HepG2 (cell line): ENCODE measurements at regions not wholly inside any gene's neighbourhood (a gene's known extent, or its start where the extent isn't known, plus 50 kb on each side); places are given as distances from the start of the nearest gene placed in this dataset.

Experiments used
- ATAC-seq: fragments of 200-7000 bp; cut with Tn5 transposase; 3 replicates; pipeline ENCODE4 v1.9.1; 2020; ENCODE audit warnings: mild to moderate bottlenecking, moderate library complexity
- BruUV-seq: library from RNA; stranded (reverse); fragments of 400-500 nt; replicated peaks from 2 replicates; lab custom pipeline; 2021; lab: Mats Ljungman, UMichigan
- CTCF ChIA-PET: fragments of 300-600 bp; formaldehyde crosslinking; extraction: SDS; loops from one replicate; lab custom pipeline; 2021; ENCODE audit warnings: low total read pairs, inconsistent platforms, low intra/inter-chr PET ratio; lab: Yijun Ruan, JAX
- POLR2A ChIA-PET: fragments of 350-600 bp; sonication (Branson Sonifier 250); formaldehyde crosslinking; loops from one replicate; lab custom pipeline; 2020; ENCODE audit warnings: antibody characterized with exemption, inconsistent platforms; lab: Yijun Ruan, JAX
- DNase-seq: peaks from one replicate; pipeline ENCODE4 v3.0.0-alpha.2; 2015; ENCODE audit warnings: low spot score
- FAIRE-seq: peaks from 3 replicates; lab custom pipeline; 2011; peaks lifted over from hg19 to GRCh38; lab: Jason Lieb, UNC
- H2AFZ ChIP-seq: one replicate; pipeline ENCODE4 v1.6.1; 2011; ENCODE audit warnings: low read length, inconsistent platforms
- H3K27ac ChIP-seq: fragments of 300-600 bp; 3 replicates; pipeline ENCODE4 v1.8.0; 2011; ENCODE audit warnings: mixed run types, mild to moderate bottlenecking, mixed read lengths, low read length, inconsistent platforms; ENCODE audit not compliant: insufficient read depth; ENCODE audit errors: extremely low read length
- H3K27me3 ChIP-seq, 2 experiments: fragments of 200-600 bp in 1 of 2; 2 replicates in 1 of 2; 3 replicates in 1 of 2; pipeline versions ENCODE4 v1.6.0 to v1.8.0; 2011; ENCODE audit warnings: low read length in 2 of 2, mild to moderate bottlenecking in 2 of 2, moderate library complexity in 2 of 2, inconsistent platforms in 1 of 2; ENCODE audit not compliant: insufficient read depth in 2 of 2, control insufficient read depth in 1 of 2
- H3K36me3 ChIP-seq, 2 experiments: fragments of 200-600 bp in 1 of 2; replicated peaks in 1 of 2; 2 replicates in 1 of 2; 3 replicates in 1 of 2; pipeline versions ENCODE4 v1.5.1 to v1.8.0; 2011; ENCODE audit warnings: low read length in 2 of 2, inconsistent platforms in 1 of 2; ENCODE audit not compliant: insufficient read depth in 2 of 2, control insufficient read depth in 1 of 2
- H3K4me1 ChIP-seq: 2 replicates; pipeline ENCODE4 v1.5.1; 2012; ENCODE audit warnings: low read length, inconsistent platforms; ENCODE audit not compliant: insufficient read depth
- H3K4me2 ChIP-seq: 2 replicates; pipeline ENCODE4 v1.6.0; 2011; ENCODE audit warnings: low read depth, low read length, inconsistent platforms
- H3K4me3 ChIP-seq, 3 experiments: fragments of 200-600 bp in 1 of 3; sonication (generic), shearing (Covaris generic) in 1 of 3; replicated peaks in 1 of 3; 2 replicates each; pipeline ENCODE4 v1.5.1; 2011 to 2016; ENCODE audit warnings: low read length in 3 of 3, inconsistent platforms in 2 of 3, low read depth in 2 of 3, mild to moderate bottlenecking in 2 of 3, control low read depth in 1 of 3, mixed read lengths in 1 of 3; ENCODE audit not compliant: insufficient read depth in 1 of 3
- H3K79me2 ChIP-seq: one replicate; pipeline ENCODE4 v1.6.1; 2011; ENCODE audit warnings: low read length, inconsistent platforms; ENCODE audit not compliant: insufficient read depth
- H3K9ac ChIP-seq: 2 replicates; pipeline ENCODE4 v1.6.0; 2011; ENCODE audit warnings: mild to moderate bottlenecking, low read depth, low read length, inconsistent platforms; ENCODE audit not compliant: insufficient read depth
- H3K9me3 ChIP-seq: 2 replicates; pipeline ENCODE4 v1.5.1; 2012; ENCODE audit warnings: mild to moderate bottlenecking, low read length
- H4K20me1 ChIP-seq: 2 replicates; pipeline ENCODE4 v1.6.0; 2011; ENCODE audit warnings: inconsistent platforms, mild to moderate bottlenecking, low read length, moderate library complexity; ENCODE audit not compliant: insufficient read depth
- ARNTL ChIP-seq: sonication (generic); formaldehyde crosslinking; IDR thresholded peaks from 2 replicates; pipeline ENCODE4 v1.4.0; 2020; ENCODE audit warnings: mild to moderate bottlenecking, missing genetic modification reagents
- CBX1 ChIP-seq: IDR thresholded peaks from one replicate; pipeline ENCODE4 v1.6.1; 2016; ENCODE audit warnings: antibody characterized with exemption, low read depth
- JDP2 ChIP-seq: sonication (generic); formaldehyde crosslinking; IDR thresholded peaks from 2 replicates; pipeline ENCODE4 v1.8.1; 2022; ENCODE audit warnings: missing genetic modification reagents, borderline replicate concordance
- NR2F1 ChIP-seq, 2 experiments: fragments of 450-650 bp in 1 of 2; formaldehyde crosslinking in 1 of 2; IDR thresholded peaks; 2 replicates each; pipeline versions ENCODE4 v1.5.0 to v1.6.1; 2016 to 2020; ENCODE audit warnings: mild to moderate bottlenecking in 1 of 2, missing compliant biosample characterization in 1 of 2, missing genetic modification reagents in 1 of 2, moderate library complexity in 1 of 2
- SALL2 ChIP-seq: sonication (generic); formaldehyde crosslinking; IDR thresholded peaks from 2 replicates; pipeline ENCODE4 v1.8.1; 2023; ENCODE audit warnings: mild to moderate bottlenecking, missing genetic modification reagents, inconsistent platforms
- TEAD3 ChIP-seq: optimal IDR thresholded peaks from 2 replicates; pipeline ENCODE3; 2016; ENCODE audit warnings: borderline replicate concordance
- ZNF496 ChIP-seq: sonication (generic); formaldehyde crosslinking; IDR thresholded peaks from 2 replicates; pipeline ENCODE4 v1.8.1; 2023; ENCODE audit warnings: mild to moderate bottlenecking, moderate library complexity, missing genetic modification reagents; ENCODE audit not compliant: insufficient replicate concordance
- ZNF547 ChIP-seq: sonication (generic); formaldehyde crosslinking; IDR thresholded peaks from 2 replicates; pipeline ENCODE4 v1.5.1; 2020; ENCODE audit warnings: mild to moderate bottlenecking, missing genetic modification reagents
- ZNF816 ChIP-seq: sonication (generic); formaldehyde crosslinking; IDR thresholded peaks from 2 replicates; pipeline ENCODE4 v1.8.0; 2022; ENCODE audit warnings: missing genetic modification reagents, mild to moderate bottlenecking, borderline replicate concordance
- WGBS: methylation state at CpG from one replicate; pipeline ENCODE4 v1.1.6; 2017; ENCODE audit warnings: low lambda C conversion rate; 5-methylcytosine and 5-hydroxymethylcytosine counted together
- in situ Hi-C: cut with HindIII; loops from 2 replicates; pipeline ENCODE4 v1.10.0; 2017; ENCODE audit warnings: low pct_unique_long_range_greater_than_20kb; ENCODE audit not compliant: extremely low pct_ligation_motif_present
- intact Hi-C: fragments of 100-400 bp; cut with micrococcal nuclease; formaldehyde crosslinking; loops from one replicate; pipeline ENCODE4 v1.10.0; 2022; ENCODE audit not compliant: unreplicated experiment
- TF ChIP-seq, protein P1 (sequence below), 2 experiments: sonication (generic) in 1 of 2; formaldehyde crosslinking in 1 of 2; IDR thresholded peaks; 2 replicates each; pipeline versions ENCODE4 v1.5.1 to v1.6.1; 2011 to 2020; ENCODE audit warnings: borderline replicate concordance in 1 of 2, low read depth in 1 of 2, low read length in 1 of 2, mild to moderate bottlenecking in 1 of 2, missing genetic modification reagents in 1 of 2, moderate library complexity in 1 of 2

DNA sequence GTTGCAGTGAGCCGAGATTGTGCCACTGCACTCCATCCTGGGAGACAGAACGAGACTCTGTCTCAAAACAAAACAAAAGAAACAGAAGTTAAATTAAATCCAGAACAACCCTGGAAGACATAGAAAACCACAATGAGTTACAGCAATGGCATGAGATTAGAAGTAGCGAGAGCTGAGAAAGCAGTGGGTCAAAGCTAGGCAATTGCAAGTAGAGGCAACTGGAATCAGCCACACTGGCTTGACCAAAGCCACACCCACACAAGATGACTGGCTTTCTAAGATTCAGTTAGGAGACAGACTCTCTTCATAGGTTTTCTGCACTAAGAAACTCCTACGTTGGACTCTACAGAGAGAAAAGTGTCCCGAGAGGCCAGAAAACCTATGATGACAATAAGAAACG lies 443.0 kb downstream of the GPM6A start:
- peaks cover 15% of the 10 kb centered on the region; the same call in 1 of the 2 replicates for H3K9me3 ChIP-seq
- in situ Hi-C loops (no loop called here), intact Hi-C loops (no loop called here)
- TF ChIP-seq ZNF547 (no peak), ARNTL (CRISPR knock-in tag) (no peak), ZNF816 (CRISPR knock-in tag) (no peak), NR2F1 (CRISPR knock-in tag; IDR thresholded peaks at IDR 0.05) (no peak), SALL2 (no peak), CBX1 (no peak), JDP2 (CRISPR knock-in tag) (no peak), TEAD3 (CRISPR knock-in tag) (no peak), ZNF496 (CRISPR knock-in tag) (no peak)
- TF ChIP-seq, protein P1, sequence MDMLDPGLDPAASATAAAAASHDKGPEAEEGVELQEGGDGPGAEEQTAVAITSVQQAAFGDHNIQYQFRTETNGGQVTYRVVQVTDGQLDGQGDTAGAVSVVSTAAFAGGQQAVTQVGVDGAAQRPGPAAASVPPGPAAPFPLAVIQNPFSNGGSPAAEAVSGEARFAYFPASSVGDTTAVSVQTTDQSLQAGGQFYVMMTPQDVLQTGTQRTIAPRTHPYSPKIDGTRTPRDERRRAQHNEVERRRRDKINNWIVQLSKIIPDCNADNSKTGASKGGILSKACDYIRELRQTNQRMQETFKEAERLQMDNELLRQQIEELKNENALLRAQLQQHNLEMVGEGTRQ (IDR thresholded peaks at IDR 0.05; ENCODE audit: low read depth, low read length) = no peak
- TF ChIP-seq, protein P1 (CRISPR knock-in tag; IDR thresholded peaks at IDR 0.05; ENCODE audit: borderline replicate concordance) = no peak
- H2AFZ ChIP-seq = no peak overlapping the region
- 3% methylated on average over 6 of the region's 6 CpGs for WGBS
- no peaks in the 10 kb centered on the region; a peak in 1 of 5 replicates for H3K27me3 ChIP-seq
- H4K20me1 ChIP-seq = no peaks in the 10 kb centered on the region
- ChIA-PET CTCF (no interaction called here), POLR2A (no interaction called here)
- no peak for FAIRE-seq
- DNase-seq = no peak
- no peak for ATAC-seq
- no TSS peak for BruUV-seq
- no peak overlapping the region for H3K4me3 ChIP-seq
- no peak overlapping the region for H3K4me2 ChIP-seq
- no peaks in the 10 kb centered on the region for H3K79me2 ChIP-seq
- no peaks in the 10 kb centered on the region for H3K36me3 ChIP-seq
- H3K4me1 ChIP-seq = no peaks in the 10 kb centered on the region
- H3K9ac ChIP-seq = no peak overlapping the region
- no peak overlapping the region for H3K27ac ChIP-seq
